Putamen (tissue), 1 donor: ENCODE measurements at regions not wholly inside any gene's neighbourhood (a gene's known extent, or its start where the extent isn't known, plus 50 kb on each side); places are given as distances from the start of the nearest gene placed in this dataset.
"Not testable (repeated sequence)": the region's sequence is repeated elsewhere in the genome, so short reads cannot be mapped to it uniquely, and the experiment has no call there.

ENCODE experiments used
- DNase-seq: peaks from one replicate; pipeline ENCODE4 v3.0.0-alpha.2; 2016; ENCODE audit warnings: low spot score

- no peak for DNase-seq
These were observed 323.7 kb upstream of the FAM78B start for GRCh38 chr1:166490437-166490991.

- DNase-seq, result not testable (repeated sequence)
These were observed 327.0 kb upstream of the FAM78B start for GRCh38 chr1:166493765-166494164.

GRCh38 chr1:166507347-166507746, 331.9 kb upstream of the POGK start:
- no peak for DNase-seq

GRCh38 chr1:166511761-166512160, 327.5 kb upstream of the POGK start:
- DNase-seq, result no peak

- no peak for DNase-seq
These were observed 325.2 kb upstream of the POGK start for GRCh38 chr1:166514067-166514466.

GRCh38 chr1:166527752-166528151, 311.5 kb upstream of the POGK start:
- DNase-seq, result no peak

GRCh38 chr1:166538646-166539045, 300.6 kb upstream of the POGK start:
- no peak for DNase-seq

GRCh38 chr1:166544036-166544435, 295.2 kb upstream of the POGK start:
- DNase-seq, result no peak

GRCh38 chr1:166544561-166544960, 294.7 kb upstream of the POGK start:
- no peak for DNase-seq

GRCh38 chr1:166552706-166553105, 286.6 kb upstream of the POGK start:
- no peak for DNase-seq

- no peak for DNase-seq
These were observed 268.3 kb upstream of the POGK start for GRCh38 chr1:166570954-166571353.

- no peak for DNase-seq
These were observed 266.1 kb upstream of the POGK start for GRCh38 chr1:166573199-166573598.

GRCh38 chr1:166579557-166580501, 259.4 kb upstream of the POGK start:
- no peak for DNase-seq

GRCh38 chr1:166588741-166589140, 250.5 kb upstream of the POGK start:
- DNase-seq, result no peak

GRCh38 chr1:166590161-166590560, 249.1 kb upstream of the POGK start:
- no peak for DNase-seq

GRCh38 chr1:166594646-166595045, 244.6 kb upstream of the POGK start:
- no peak for DNase-seq

GRCh38 chr1:166597516-166597915, 241.8 kb upstream of the POGK start:
- DNase-seq, result no peak

- no peak for DNase-seq
These were observed 238.7 kb upstream of the POGK start for GRCh38 chr1:166600574-166600973.

- no peak for DNase-seq
These were observed 237.5 kb upstream of the POGK start for GRCh38 chr1:166601650-166602278.

GRCh38 chr1:166602801-166603200, 236.5 kb upstream of the POGK start:
- not testable (repeated sequence) for DNase-seq

- no peak for DNase-seq
These were observed 236.0 kb upstream of the POGK start for GRCh38 chr1:166603296-166603695.

- no peak for DNase-seq
These were observed 234.1 kb upstream of the POGK start for GRCh38 chr1:166605137-166605536.

- no peak for DNase-seq
These were observed 226.4 kb upstream of the POGK start for GRCh38 chr1:166612886-166613285.
